DND-41 (cell line): ENCODE measurements at regions not wholly inside any gene's neighbourhood (a gene's known extent, or its start where the extent isn't known, plus 50 kb on each side); places are given as distances from the start of the nearest gene placed in this dataset.

Source experiments
- EZH2 ChIP-seq: IDR thresholded peaks from 3 replicates; pipeline ENCODE4 v1.6.1; 2012; ENCODE audit warnings: borderline replicate concordance, low read depth, mild to moderate bottlenecking, moderate library complexity, low read length, inconsistent platforms; ENCODE audit not compliant: severe bottlenecking
- TF ChIP-seq, protein P1 (sequence below): IDR thresholded peaks from 2 replicates; pipeline ENCODE4 v1.5.1; 2012; ENCODE audit warnings: borderline replicate concordance, low read length, moderate library complexity, mild to moderate bottlenecking; ENCODE audit not compliant: poor library complexity, severe bottlenecking; ENCODE audit errors: extremely low read depth

DNA sequence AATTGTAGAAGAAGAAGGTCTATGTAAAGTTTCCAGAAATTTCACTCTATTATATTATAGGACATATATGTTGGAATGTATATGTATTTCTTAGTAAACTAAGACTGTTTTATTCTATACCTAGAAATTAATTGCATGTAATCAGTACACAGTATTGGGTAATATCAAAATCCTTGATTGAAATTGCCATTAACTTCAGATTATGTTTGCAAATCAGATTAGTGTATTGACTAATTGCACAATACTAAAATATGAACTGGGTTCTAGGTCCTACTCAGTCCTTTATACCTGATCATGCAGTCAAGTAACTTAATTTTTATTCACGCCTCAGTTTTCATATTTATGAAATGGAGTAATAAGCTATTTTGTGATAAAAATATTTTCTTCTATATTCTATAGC lies 950.3 kb upstream of the ADGRL3 start:
- TF ChIP-seq, protein P1, sequence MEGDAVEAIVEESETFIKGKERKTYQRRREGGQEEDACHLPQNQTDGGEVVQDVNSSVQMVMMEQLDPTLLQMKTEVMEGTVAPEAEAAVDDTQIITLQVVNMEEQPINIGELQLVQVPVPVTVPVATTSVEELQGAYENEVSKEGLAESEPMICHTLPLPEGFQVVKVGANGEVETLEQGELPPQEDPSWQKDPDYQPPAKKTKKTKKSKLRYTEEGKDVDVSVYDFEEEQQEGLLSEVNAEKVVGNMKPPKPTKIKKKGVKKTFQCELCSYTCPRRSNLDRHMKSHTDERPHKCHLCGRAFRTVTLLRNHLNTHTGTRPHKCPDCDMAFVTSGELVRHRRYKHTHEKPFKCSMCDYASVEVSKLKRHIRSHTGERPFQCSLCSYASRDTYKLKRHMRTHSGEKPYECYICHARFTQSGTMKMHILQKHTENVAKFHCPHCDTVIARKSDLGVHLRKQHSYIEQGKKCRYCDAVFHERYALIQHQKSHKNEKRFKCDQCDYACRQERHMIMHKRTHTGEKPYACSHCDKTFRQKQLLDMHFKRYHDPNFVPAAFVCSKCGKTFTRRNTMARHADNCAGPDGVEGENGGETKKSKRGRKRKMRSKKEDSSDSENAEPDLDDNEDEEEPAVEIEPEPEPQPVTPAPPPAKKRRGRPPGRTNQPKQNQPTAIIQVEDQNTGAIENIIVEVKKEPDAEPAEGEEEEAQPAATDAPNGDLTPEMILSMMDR: no peak
- TF ChIP-seq EZH2: no peak
